22Rv1 (cell line): ENCODE measurements at regions not wholly inside any gene's neighbourhood (a gene's known extent, or its start where the extent isn't known, plus 50 kb on each side); places are given as distances from the start of the nearest gene placed in this dataset.

Experiments
- H3K27ac ChIP-seq: fragments of 450-650 bp; 2 replicates; pipeline ENCODE4 v1.5.1; 2017
- ZFX ChIP-seq: fragments of 450-650 bp; IDR thresholded peaks from 2 replicates; pipeline ENCODE4 v1.6.1; 2017; ENCODE audit warnings: antibody characterized with exemption, borderline replicate concordance
- TF ChIP-seq, protein P1 (sequence below): fragments of 450-650 bp; IDR thresholded peaks from 2 replicates; pipeline ENCODE4 v1.5.1; 2017; ENCODE audit warnings: mild to moderate bottlenecking

DNA sequence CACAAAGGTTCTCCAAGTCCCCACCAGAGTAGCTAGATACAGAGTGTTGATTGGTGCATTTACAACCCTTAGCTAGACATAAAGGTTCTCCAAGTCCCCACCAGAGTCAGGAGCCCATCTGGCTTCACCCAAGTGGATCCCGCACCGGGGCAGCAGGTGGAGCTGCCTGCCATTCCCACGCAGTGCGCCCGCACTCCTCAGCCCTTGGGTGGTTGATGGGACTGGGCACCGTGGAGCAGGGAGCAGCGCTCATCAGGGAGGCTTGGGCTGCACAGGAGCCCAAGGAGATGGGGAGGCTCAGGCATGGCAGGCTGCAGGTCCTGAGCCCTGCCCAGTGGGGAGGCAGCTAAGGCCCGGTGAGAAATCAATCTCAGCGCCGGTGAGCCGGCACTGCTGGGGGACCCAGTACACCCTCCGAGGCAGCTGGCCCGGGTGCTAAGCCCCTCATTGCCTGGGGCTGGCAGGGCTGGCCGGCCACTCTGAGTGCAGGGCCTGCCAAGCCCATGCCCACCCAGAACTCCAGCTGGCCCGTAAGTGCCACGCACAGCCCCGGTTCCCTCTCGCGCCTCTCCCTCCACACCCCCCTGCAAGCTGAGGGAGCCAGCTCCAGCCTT, 404.1 kb downstream of the METTL15 start:
- no peak for TF ChIP-seq ZFX
- TF ChIP-seq, protein P1, sequence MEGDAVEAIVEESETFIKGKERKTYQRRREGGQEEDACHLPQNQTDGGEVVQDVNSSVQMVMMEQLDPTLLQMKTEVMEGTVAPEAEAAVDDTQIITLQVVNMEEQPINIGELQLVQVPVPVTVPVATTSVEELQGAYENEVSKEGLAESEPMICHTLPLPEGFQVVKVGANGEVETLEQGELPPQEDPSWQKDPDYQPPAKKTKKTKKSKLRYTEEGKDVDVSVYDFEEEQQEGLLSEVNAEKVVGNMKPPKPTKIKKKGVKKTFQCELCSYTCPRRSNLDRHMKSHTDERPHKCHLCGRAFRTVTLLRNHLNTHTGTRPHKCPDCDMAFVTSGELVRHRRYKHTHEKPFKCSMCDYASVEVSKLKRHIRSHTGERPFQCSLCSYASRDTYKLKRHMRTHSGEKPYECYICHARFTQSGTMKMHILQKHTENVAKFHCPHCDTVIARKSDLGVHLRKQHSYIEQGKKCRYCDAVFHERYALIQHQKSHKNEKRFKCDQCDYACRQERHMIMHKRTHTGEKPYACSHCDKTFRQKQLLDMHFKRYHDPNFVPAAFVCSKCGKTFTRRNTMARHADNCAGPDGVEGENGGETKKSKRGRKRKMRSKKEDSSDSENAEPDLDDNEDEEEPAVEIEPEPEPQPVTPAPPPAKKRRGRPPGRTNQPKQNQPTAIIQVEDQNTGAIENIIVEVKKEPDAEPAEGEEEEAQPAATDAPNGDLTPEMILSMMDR, result no peak
- H3K27ac ChIP-seq, result no peak overlapping the region

DNA sequence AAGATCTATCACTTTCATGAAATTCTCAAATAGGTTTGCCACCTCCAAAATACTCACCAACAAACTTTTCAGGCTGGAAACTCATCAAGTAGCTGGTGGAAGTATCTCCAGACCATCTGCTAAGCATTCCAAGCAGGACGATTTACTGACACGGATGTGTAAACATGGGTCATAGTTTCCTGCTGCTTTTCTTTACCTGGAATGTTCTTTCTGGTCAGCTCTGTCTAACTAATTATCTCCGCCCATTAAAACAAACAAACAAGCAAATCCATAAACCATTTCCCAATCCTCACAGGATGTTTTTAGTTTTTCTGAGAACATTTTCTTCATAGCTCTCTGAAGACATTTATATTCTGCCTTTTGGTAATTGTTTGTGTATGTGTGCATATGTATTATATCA, 397.0 kb downstream of the METTL15 start:
- no peak for TF ChIP-seq ZFX
- TF ChIP-seq, protein P1, result no peak

DNA sequence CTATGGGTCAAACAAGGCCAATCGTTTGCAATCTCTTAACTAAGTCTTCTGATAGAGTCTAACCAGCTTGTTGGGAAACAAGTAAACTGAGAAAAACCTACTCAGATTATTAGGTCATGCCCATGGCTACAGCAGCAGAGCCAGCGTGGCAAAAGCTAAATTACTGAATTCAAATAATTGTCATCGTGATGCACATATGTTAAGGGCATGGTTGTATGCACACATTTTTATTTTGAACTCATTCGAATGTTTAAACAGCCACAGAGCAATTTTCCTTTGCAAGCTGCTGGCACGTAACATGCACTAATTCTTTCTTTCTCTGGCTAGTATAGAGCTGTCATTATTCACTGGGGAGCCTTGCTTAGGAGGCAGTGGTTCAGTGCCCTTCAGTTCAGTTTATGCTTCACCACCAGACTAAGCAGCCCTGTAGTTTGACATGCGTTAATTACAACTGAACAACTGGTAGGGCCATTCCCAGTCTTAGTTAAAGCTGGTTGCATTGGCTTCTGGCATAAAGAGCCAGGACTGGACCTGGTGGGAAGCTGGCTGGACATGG, 396.4 kb downstream of the METTL15 start:
- TF ChIP-seq, protein P1, result no peak
- no peak for TF ChIP-seq ZFX
- peak overlapping the region; percentile 36 for H3K27ac ChIP-seq

More for the DNA sequence above, 397.0 kb downstream of the METTL15 start:
- H3K27ac ChIP-seq, result peak overlapping the region; percentile 36

DNA sequence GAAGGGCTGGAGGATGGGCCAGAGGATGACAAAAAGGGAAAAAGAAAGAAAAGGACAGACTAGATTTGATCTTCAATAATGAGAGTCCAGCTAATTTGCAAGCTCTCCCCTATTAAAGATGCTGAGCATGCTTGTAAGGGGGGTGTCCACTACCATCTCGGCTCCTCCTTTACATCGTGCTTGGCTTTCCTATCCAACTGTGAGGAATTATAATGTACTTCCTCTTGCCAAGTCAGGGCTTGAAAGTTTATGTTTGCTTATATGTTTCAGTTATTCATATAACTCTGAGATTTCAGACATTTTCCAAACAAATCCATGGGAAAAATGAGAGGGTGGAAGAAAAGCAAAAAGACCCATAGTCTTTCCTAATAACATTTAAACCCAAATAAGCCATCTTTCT, 387.1 kb downstream of the METTL15 start:
- no peak overlapping the region for H3K27ac ChIP-seq
- TF ChIP-seq, protein P1, result no peak
- TF ChIP-seq ZFX, result no peak

DNA sequence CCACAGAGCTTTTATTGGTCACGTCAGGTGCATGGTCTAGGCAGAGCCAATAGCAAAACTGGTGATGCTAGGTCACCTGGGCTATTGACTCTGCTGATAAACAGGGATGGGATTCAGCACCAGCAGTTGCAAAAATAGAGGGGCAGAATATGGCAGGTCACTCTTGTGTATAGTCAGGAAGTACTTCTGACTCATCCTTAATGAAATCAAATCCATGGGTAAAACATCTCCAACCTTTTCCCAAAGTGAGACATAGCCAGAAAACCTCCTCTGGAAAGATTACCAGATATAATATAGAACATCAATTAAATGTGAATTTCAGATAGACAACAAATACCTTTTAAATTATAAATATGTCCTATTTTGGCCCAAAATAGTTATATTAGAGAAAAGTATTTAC, 383.2 kb downstream of the METTL15 start:
- H3K27ac ChIP-seq, result no peak overlapping the region
- TF ChIP-seq, protein P1, result no peak
- TF ChIP-seq ZFX, result no peak

DNA sequence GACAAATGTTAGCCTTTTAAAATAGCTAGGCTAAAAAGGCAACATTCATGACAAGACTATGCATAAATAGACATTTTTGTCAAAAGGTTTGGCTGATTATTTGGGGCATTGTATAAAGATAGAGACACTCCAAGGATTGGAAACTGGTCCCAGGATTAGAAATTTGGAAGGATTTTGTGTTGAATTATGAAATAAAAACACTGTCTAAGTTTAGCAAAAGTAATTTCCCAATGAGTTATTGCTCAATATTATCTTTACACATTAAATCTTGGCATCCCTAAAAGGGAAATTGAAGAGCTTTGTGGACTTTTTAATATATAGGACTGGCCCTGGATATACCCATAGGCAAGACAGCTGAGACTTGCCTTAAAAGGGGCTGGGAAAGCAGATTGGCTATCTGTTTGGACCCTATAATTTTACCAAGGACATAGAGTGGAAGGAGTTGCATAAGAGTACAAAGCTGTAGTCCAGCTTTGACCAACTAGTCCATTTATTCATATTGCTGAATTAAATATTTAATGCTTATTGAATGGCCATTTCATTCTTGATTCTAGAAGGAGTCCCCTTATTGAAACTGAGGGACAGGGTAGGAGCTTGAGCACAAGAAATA, 382.7 kb downstream of the METTL15 start:
- TF ChIP-seq, protein P1, result no peak
- no peak overlapping the region for H3K27ac ChIP-seq

DNA sequence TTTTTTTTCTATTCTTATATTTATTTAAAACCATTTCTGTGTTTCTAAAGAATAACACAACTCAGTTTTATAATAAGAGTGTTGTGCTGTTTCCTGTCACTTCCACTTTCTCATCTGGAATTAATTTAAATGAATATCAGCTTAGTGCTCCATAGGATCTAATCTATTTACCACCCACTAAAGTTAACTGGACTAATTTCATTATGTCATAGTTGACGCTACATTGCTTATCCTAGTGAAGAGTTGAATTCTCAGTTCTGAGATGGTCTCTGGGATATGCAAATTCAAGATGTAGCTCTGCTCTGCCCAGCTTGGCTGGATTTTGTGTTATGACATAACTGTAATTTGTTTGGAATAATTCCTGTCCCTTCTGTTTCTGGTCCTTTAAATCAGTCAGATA, 380.1 kb downstream of the METTL15 start:
- TF ChIP-seq ZFX, result no peak
- TF ChIP-seq, protein P1, result no peak
- H3K27ac ChIP-seq, result no peak overlapping the region
